Prostate gland (tissue), 2 donors: ENCODE measurements at regions not wholly inside any gene's neighbourhood (a gene's known extent, or its start where the extent isn't known, plus 50 kb on each side); places are given as distances from the start of the nearest gene placed in this dataset.

Source experiments
- DNase-seq: peaks from one replicate; pipeline ENCODE4 v3.0.0-alpha.2; 2019; ENCODE audit warnings: low spot score
- H3K27ac ChIP-seq, 2 donors: fragments of 200-600 bp; sonication (generic); 2 replicates each; pipeline ENCODE4 v1.5.1; 2017 to 2019
- H3K27me3 ChIP-seq: fragments of 200-600 bp; sonication (generic); replicated peaks from 2 replicates; pipeline ENCODE4 v1.5.1; 2019; ENCODE audit not compliant: insufficient read depth
- H3K36me3 ChIP-seq, 2 donors: fragments of 200-600 bp; sonication (generic); 1 replicate in 1 of 2; 2 replicates in 1 of 2; pipeline versions ENCODE4 v1.5.1 to v1.8.1; 2017 to 2019
- H3K4me1 ChIP-seq: fragments of 200-600 bp; sonication (generic); replicated peaks from 2 replicates; pipeline ENCODE4 v1.5.1; 2019
- H3K4me3 ChIP-seq, 2 donors: fragments of 200-600 bp; sonication (generic); 2 replicates each; pipeline ENCODE4 v1.5.1; 2017 to 2019
- H3K9me3 ChIP-seq: fragments of 200-600 bp; sonication (generic); 2 replicates; pipeline ENCODE4 v1.5.1; 2017
- POLR2A ChIP-seq: fragments of 450-650 bp; IDR thresholded peaks from one replicate; pipeline ENCODE4 v1.6.1; 2016; ENCODE audit warnings: antibody characterized with exemption, mild to moderate bottlenecking
- POLR2AphosphoS5 ChIP-seq: sonication (generic); formaldehyde crosslinking; IDR thresholded peaks from one replicate; pipeline ENCODE4 v1.6.1; 2017; ENCODE audit warnings: antibody characterized with exemption
- WGBS: methylation state at CpG from one replicate; pipeline ENCODE4 v1.1.5; 2018; 5-methylcytosine and 5-hydroxymethylcytosine counted together
- intact Hi-C: fragments of 100-400 bp; cut with DNase I; formaldehyde crosslinking; loops from one replicate; pipeline ENCODE4 v1.14.2; 2022
- TF ChIP-seq, protein P1 (sequence below), 4 experiments: fragments of 200-600 bp in 2 of 4; fragments of 450-650 bp in 2 of 4; sonication (generic) in 2 of 4; IDR thresholded peaks; 1 replicate in 3 of 4; 2 replicates in 1 of 4; pipeline ENCODE4 v1.5.1; 2016 to 2019; ENCODE audit warnings: antibody characterized with exemption in 4 of 4, mild to moderate bottlenecking in 2 of 4, moderate library complexity in 2 of 4

GRCh38 chr6:151679081-151679480, 128.4 kb upstream of the ESR1 start:
- no peak overlapping the region for H3K4me3 ChIP-seq
- no peak overlapping the region for H3K27ac ChIP-seq
- peaks cover 2% of the 10 kb centered on the region for H3K27me3 ChIP-seq
- no peaks in the 10 kb centered on the region for H3K36me3 ChIP-seq
- intact Hi-C loops, result no loop called here
- TF ChIP-seq, protein P1, sequence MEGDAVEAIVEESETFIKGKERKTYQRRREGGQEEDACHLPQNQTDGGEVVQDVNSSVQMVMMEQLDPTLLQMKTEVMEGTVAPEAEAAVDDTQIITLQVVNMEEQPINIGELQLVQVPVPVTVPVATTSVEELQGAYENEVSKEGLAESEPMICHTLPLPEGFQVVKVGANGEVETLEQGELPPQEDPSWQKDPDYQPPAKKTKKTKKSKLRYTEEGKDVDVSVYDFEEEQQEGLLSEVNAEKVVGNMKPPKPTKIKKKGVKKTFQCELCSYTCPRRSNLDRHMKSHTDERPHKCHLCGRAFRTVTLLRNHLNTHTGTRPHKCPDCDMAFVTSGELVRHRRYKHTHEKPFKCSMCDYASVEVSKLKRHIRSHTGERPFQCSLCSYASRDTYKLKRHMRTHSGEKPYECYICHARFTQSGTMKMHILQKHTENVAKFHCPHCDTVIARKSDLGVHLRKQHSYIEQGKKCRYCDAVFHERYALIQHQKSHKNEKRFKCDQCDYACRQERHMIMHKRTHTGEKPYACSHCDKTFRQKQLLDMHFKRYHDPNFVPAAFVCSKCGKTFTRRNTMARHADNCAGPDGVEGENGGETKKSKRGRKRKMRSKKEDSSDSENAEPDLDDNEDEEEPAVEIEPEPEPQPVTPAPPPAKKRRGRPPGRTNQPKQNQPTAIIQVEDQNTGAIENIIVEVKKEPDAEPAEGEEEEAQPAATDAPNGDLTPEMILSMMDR (IDR thresholded peaks at IDR 0.05), result no peak
- no peak for TF ChIP-seq POLR2A
- no peak for TF ChIP-seq POLR2AphosphoS5
- WGBS, result 93% methylated on average over 9 of the region's 9 CpGs
- no peaks in the 10 kb centered on the region for H3K9me3 ChIP-seq
- no peak for DNase-seq
- no peaks in the 10 kb centered on the region for H3K4me1 ChIP-seq

DNA sequence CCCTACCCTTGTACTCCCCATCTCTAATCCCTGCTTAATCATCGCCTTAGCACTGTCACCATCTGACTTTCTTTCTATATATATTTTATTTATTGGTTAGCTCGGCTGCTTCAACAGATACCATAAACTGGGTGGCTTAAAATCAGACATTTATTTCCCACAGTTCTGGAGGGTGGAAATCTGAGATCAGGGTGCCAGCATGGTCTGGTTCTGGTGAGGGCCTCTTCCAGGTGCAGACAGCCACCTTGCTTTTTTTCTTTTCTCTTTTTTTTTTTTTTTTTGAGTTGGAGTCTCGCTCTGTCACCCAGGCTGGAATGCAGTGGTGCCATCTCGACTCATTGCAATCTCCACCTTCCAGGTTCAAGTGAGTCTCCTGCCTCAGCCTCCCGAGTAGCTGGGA, 127.5 kb upstream of the ESR1 start:
- Histone ChIP-seq H3K27ac (no peak overlapping the region), H3K27me3 (peaks cover 7% of the 10 kb centered on the region), H3K36me3 (no peaks in the 10 kb centered on the region), H3K4me3 (no peak overlapping the region), H3K9me3 (no peaks in the 10 kb centered on the region), H3K4me1 (no peaks in the 10 kb centered on the region)
- no peak for DNase-seq
- TF ChIP-seq, protein P1 (IDR thresholded peaks at IDR 0.05), result no peak
- TF ChIP-seq POLR2A (no peak), POLR2AphosphoS5 (no peak)
- 95% methylated on average over 5 of the region's 5 CpGs for WGBS
- intact Hi-C loops, result no loop called here

- DNase-seq, result no peak
- intact Hi-C loops, result no loop called here
- H3K4me1 ChIP-seq, result no peaks in the 10 kb centered on the region
- H3K27me3 ChIP-seq, result peaks cover 7% of the 10 kb centered on the region
- no peak for TF ChIP-seq POLR2A
- TF ChIP-seq, protein P1 (IDR thresholded peaks at IDR 0.05), result no peak
- no peak for TF ChIP-seq POLR2AphosphoS5
- H3K36me3 ChIP-seq, result no peaks in the 10 kb centered on the region
- H3K27ac ChIP-seq, result peak overlapping the region in 1 of 2 donors; percentile 39
- no peak overlapping the region for H3K4me3 ChIP-seq
- 84% methylated on average over 16 of the region's 16 CpGs for WGBS
- no peaks in the 10 kb centered on the region for H3K9me3 ChIP-seq
Measured at GRCh38 chr6:151680846-151681432, 126.5 kb upstream of the ESR1 start.

- Histone ChIP-seq H3K27ac (peak overlapping the region in 1 of 2 donors; percentile 39), H3K4me1 (no peaks in the 10 kb centered on the region), H3K4me3 (no peak overlapping the region), H3K27me3 (peaks cover 12% of the 10 kb centered on the region), H3K9me3 (no peaks in the 10 kb centered on the region), H3K36me3 (no peaks in the 10 kb centered on the region)
- TF ChIP-seq POLR2A (no peak), POLR2AphosphoS5 (no peak)
- TF ChIP-seq, protein P1 (IDR thresholded peaks at IDR 0.05), result no peak
- 34% methylated on average over 23 of the region's 23 CpGs for WGBS
- intact Hi-C loops, result no loop called here
- no peak for DNase-seq
Measured at GRCh38 chr6:151681433-151682059, 125.9 kb upstream of the ESR1 start.

- no peak overlapping the region for H3K27ac ChIP-seq
- WGBS, result 69% methylated on average over 3 of the region's 3 CpGs
- intact Hi-C loops, result no loop called here
Measured at GRCh38 chr6:151682251-151682650, 125.2 kb upstream of the ESR1 start.

More at GRCh38 chr6:151682251-151682650, 125.2 kb upstream of the ESR1 start:
- TF ChIP-seq POLR2A, result no peak
- TF ChIP-seq, protein P1 (IDR thresholded peaks at IDR 0.05), result no peak
- no peak for TF ChIP-seq POLR2AphosphoS5
- Histone ChIP-seq H3K4me1 (no peaks in the 10 kb centered on the region), H3K36me3 (no peaks in the 10 kb centered on the region), H3K4me3 (no peak overlapping the region), H3K9me3 (no peaks in the 10 kb centered on the region), H3K27me3 (peaks cover 16% of the 10 kb centered on the region)
- DNase-seq, result no peak
